PC-3 (cell line): ENCODE measurements at regions not wholly inside any gene's neighbourhood (a gene's known extent, or its start where the extent isn't known, plus 50 kb on each side); places are given as distances from the start of the nearest gene placed in this dataset.

ENCODE experiments used
- ATAC-seq: fragments of 200-7000 bp; cut with Tn5 transposase; 2 replicates; pipeline ENCODE4 v1.9.1; 2020; ENCODE audit warnings: mild to moderate bottlenecking, moderate library complexity
- BruUV-seq: library from RNA; stranded (reverse); fragments of 400-500 nt; replicated peaks from 2 replicates; lab custom pipeline; 2021; lab: Mats Ljungman, UMichigan
- CTCF ChIA-PET: fragments of 300-600 bp; sonication (Branson Sonifier 250); formaldehyde crosslinking; loops from one replicate; lab custom pipeline; 2022; ENCODE audit warnings: antibody characterized with exemption; lab: Charles Lee
- POLR2A ChIA-PET: fragments of 300-600 bp; sonication (Branson Sonifier 250); formaldehyde crosslinking; loops from one replicate; lab custom pipeline; 2022; ENCODE audit warnings: antibody characterized with exemption; ENCODE audit not compliant: unreplicated experiment; lab: Charles Lee
- DNase-seq: peaks from one replicate; pipeline ENCODE4 v3.0.0-alpha.2; 2015
- H2AFZ ChIP-seq: fragments of 300-600 bp; sonication (generic); 2 replicates; pipeline ENCODE4 v1.6.0; 2016; ENCODE audit warnings: antibody characterized with exemption, low read length
- H3F3A ChIP-seq: fragments of 300-600 bp; sonication (generic); one replicate; pipeline ENCODE4 v1.6.0; 2017; ENCODE audit warnings: antibody characterized with exemption, low read length, control low read depth, mild to moderate bottlenecking; ENCODE audit not compliant: unreplicated experiment
- H3K27ac ChIP-seq: fragments of 300-600 bp; sonication (generic); 2 replicates; pipeline ENCODE4 v1.5.1; 2016; ENCODE audit warnings: mild to moderate bottlenecking, low read length
- H3K27me3 ChIP-seq: fragments of 300-600 bp; sonication (generic); 2 replicates; pipeline ENCODE4 v1.6.1; 2016; ENCODE audit warnings: low read length, mixed read lengths
- H3K36me3 ChIP-seq: fragments of 300-600 bp; sonication (generic); 2 replicates; pipeline ENCODE4 v1.6.1; 2016; ENCODE audit warnings: low read depth, mixed run types, low read length, mixed read lengths
- H3K4me1 ChIP-seq: fragments of 300-600 bp; sonication (generic); 2 replicates; pipeline ENCODE4 v1.5.1; 2016; ENCODE audit warnings: low read length; ENCODE audit not compliant: insufficient read depth
- H3K4me2 ChIP-seq: fragments of 300-600 bp; sonication (generic); 2 replicates; pipeline ENCODE4 v1.6.0; 2016; ENCODE audit warnings: low read length
- H3K4me3 ChIP-seq: fragments of 300-600 bp; sonication (generic); 2 replicates; pipeline ENCODE4 v1.5.1; 2016; ENCODE audit warnings: mild to moderate bottlenecking, low read length, mixed read lengths
- H3K79me2 ChIP-seq: fragments of 300-600 bp; sonication (generic); 2 replicates; pipeline ENCODE4 v1.6.1; 2017; ENCODE audit warnings: low read length, mixed read lengths
- H3K9ac ChIP-seq: fragments of 300-600 bp; sonication (generic); 2 replicates; pipeline ENCODE4 v1.6.0; 2016; ENCODE audit warnings: mild to moderate bottlenecking, low read length
- H3K9me2 ChIP-seq: fragments of 300-600 bp; sonication (generic); replicated peaks from 2 replicates; pipeline ENCODE4 v1.6.1; 2016; ENCODE audit warnings: mixed run types, low read length, mixed read lengths
- H3K9me3 ChIP-seq: fragments of 300-600 bp; sonication (generic); 2 replicates; pipeline ENCODE4 v1.6.1; 2016; ENCODE audit warnings: low read length, mixed read lengths
- H4K20me1 ChIP-seq: fragments of 300-600 bp; sonication (generic); 2 replicates; pipeline ENCODE4 v1.6.1; 2016; ENCODE audit warnings: low read length, mixed read lengths
- CTCF ChIP-seq: fragments of 300-600 bp; sonication (generic); conservative IDR thresholded peaks from 2 replicates; pipeline ENCODE4 v1.5.1; 2017; ENCODE audit warnings: antibody characterized with exemption, low read depth, mild to moderate bottlenecking, low read length
- EZH2 ChIP-seq: fragments of 300-600 bp; sonication (generic); IDR thresholded peaks from one replicate; pipeline ENCODE4 v1.6.1; 2017; ENCODE audit warnings: antibody characterized with exemption, mild to moderate bottlenecking, low read length; ENCODE audit not compliant: unreplicated experiment
- EZH2phosphoT487 ChIP-seq: fragments of 300-600 bp; sonication (generic); IDR thresholded peaks from 2 replicates; pipeline ENCODE4 v1.6.1; 2018; ENCODE audit warnings: mild to moderate bottlenecking, antibody characterized with exemption, low read length, borderline replicate concordance
- intact Hi-C: fragments of 100-400 bp; cut with micrococcal nuclease; formaldehyde crosslinking; loops from 2 replicates; pipeline ENCODE4 v1.9.0; 2023

GRCh38 chr10:120285408-120285807, 171.6 kb upstream of the PLPP4 start:
- H3K27me3 ChIP-seq: no peaks in the 10 kb centered on the region
- no peaks in the 10 kb centered on the region for H3K9me3 ChIP-seq
- no TSS peak for BruUV-seq
- H2AFZ ChIP-seq: no peak overlapping the region
- no peak overlapping the region for H3K27ac ChIP-seq
- H3K4me3 ChIP-seq: no peak overlapping the region
- TF ChIP-seq EZH2: no peak
- no peaks in the 10 kb centered on the region for H3K36me3 ChIP-seq
- ATAC-seq (no peak), DNase-seq (no peak)
- no peak overlapping the region for H3K9ac ChIP-seq
- CTCF ChIA-PET: no interaction called here
- no peaks in the 10 kb centered on the region for H4K20me1 ChIP-seq
- no peaks in the 10 kb centered on the region for H3F3A ChIP-seq
- H3K4me1 ChIP-seq: no peaks in the 10 kb centered on the region
- intact Hi-C loops: no loop called here
- no peak overlapping the region for H3K4me2 ChIP-seq
- H3K9me2 ChIP-seq: no peaks in the 10 kb centered on the region
- POLR2A ChIA-PET: no interaction called here
- H3K79me2 ChIP-seq: no peaks in the 10 kb centered on the region

GRCh38 chr10:120286280-120286679, 170.7 kb upstream of the PLPP4 start:
- no peaks in the 10 kb centered on the region for H3K79me2 ChIP-seq
- H3K4me2 ChIP-seq: no peak overlapping the region
- no peak for TF ChIP-seq EZH2
- no peak for TF ChIP-seq EZH2phosphoT487
- no peak for TF ChIP-seq CTCF
- H3K9me2 ChIP-seq: no peaks in the 10 kb centered on the region
- H3K9me3 ChIP-seq: no peaks in the 10 kb centered on the region
- no peaks in the 10 kb centered on the region for H3K36me3 ChIP-seq
- H3K27me3 ChIP-seq: no peaks in the 10 kb centered on the region
- ChIA-PET POLR2A (no interaction called here), CTCF (no interaction called here)
- H3F3A ChIP-seq: no peaks in the 10 kb centered on the region
- no peak overlapping the region for H3K9ac ChIP-seq
- H2AFZ ChIP-seq: no peak overlapping the region
- intact Hi-C loops: no loop called here
- no peaks in the 10 kb centered on the region for H4K20me1 ChIP-seq
- ATAC-seq: no peak
- H3K4me1 ChIP-seq: no peaks in the 10 kb centered on the region
- DNase-seq: no peak
- BruUV-seq: no TSS peak
- H3K27ac ChIP-seq: no peak overlapping the region
- H3K4me3 ChIP-seq: no peak overlapping the region

GRCh38 chr10:120300513-120300912, 156.5 kb upstream of the PLPP4 start:
- no peak for DNase-seq
- TF ChIP-seq CTCF (no peak), EZH2 (no peak), EZH2phosphoT487 (no peak)
- ChIA-PET CTCF (no interaction called here), POLR2A (no interaction called here)
- H3F3A ChIP-seq: no peaks in the 10 kb centered on the region
- no peak overlapping the region for H3K27ac ChIP-seq
- no peaks in the 10 kb centered on the region for H3K9me2 ChIP-seq
- H3K4me1 ChIP-seq: 0 out of 2 replicates have a peak, but pooled peaks cover 1% of the 10 kb centered on the region
- H3K4me3 ChIP-seq: no peak overlapping the region
- intact Hi-C loops: no loop called here
- no peaks in the 10 kb centered on the region for H3K9me3 ChIP-seq
- no peaks in the 10 kb centered on the region for H3K36me3 ChIP-seq
- no peak overlapping the region for H2AFZ ChIP-seq
- no peak overlapping the region for H3K9ac ChIP-seq
- no peak overlapping the region for H3K4me2 ChIP-seq
- no peak for ATAC-seq
- no peaks in the 10 kb centered on the region for H3K79me2 ChIP-seq
- BruUV-seq: no TSS peak
- no peaks in the 10 kb centered on the region for H4K20me1 ChIP-seq
- no peaks in the 10 kb centered on the region for H3K27me3 ChIP-seq
